ENCODE measurements at regions not wholly inside any gene's neighbourhood (a gene's known extent, or its start where the extent isn't known, plus 50 kb on each side); places are given as distances from the start of the nearest gene placed in this dataset.

DNA sequence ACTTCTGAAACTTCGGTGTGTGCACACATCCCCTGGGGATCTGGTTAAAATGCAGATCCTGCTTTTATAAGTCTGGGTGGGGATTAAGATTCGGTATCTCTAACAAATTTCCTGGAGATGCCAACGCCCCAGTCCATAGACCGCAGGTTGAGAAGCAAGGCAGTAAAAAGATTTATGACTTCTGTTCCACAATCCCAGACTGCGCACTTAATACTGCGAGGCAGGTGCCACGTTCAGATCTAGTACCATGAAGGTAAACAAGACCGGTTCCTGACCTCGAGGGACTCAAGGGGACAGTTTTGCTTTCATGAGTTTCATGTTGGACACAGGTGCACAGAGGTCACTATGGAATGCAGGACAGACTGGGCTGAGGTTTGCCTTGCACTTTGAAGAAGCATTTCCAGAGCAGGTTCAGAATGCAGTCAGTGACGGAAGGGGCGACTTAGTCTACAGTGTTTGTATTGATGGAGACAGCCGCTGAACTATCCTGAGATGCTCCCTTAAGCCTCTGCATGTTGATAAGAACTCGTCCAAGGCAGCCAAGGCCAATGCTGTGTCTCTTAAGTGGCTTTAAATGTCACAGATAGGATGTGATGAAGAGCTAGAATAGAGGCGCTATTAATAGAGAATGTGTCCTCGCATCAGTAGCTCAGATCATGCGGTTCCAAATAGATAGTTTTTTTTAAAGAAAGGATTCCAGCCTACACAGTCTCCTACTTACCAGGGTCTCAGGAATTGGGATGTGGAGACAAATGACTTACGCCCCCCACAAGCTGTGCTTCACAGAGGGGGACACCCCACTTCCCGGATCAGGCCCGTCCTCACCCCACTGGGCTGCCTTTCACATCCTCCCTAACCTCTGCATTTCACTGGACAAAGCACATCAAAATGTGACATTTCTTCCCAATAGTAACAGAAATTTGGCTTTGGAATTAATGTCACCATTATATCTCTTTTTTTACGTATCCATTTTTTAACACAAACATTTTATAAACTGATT, 97.1 kb upstream of the IRS2 start:
- no peaks in the 10 kb centered on the region for H3K36me3 Mint-ChIP-seq
- no peak overlapping the region for H3K4me3 Mint-ChIP-seq
- DNase-seq: no peak
- Histone ChIP-seq H3K4me1 (ENCODE audit: insufficient read depth, low read length) (no peaks in the 10 kb centered on the region), H3K9me3 (ENCODE audit: low read length) (no peaks in the 10 kb centered on the region), H3K27me3 (ENCODE audit: insufficient read depth, low read length, poor library complexity, severe bottlenecking) (no peaks in the 10 kb centered on the region), H3K4me3 (ENCODE audit: low read length) (no peak overlapping the region), H3K36me3 (ENCODE audit: insufficient read depth, low read length) (no peaks in the 10 kb centered on the region), H3K27ac (ENCODE audit: low read depth, low read length) (no peak overlapping the region)
- peaks cover 0 to 2% of the 10 kb centered on the region in 2 donors for H3K27me3 Mint-ChIP-seq
- H3K27ac Mint-ChIP-seq: no peak overlapping the region
- H3K4me1 Mint-ChIP-seq: no peaks in the 10 kb centered on the region
- ChIA-PET CTCF (no interaction called here), POLR2A (no interaction called here)
- H3K9me3 Mint-ChIP-seq: peaks cover 0 to 9% (median 3%) of the 10 kb centered on the region in 5 donors

DNA sequence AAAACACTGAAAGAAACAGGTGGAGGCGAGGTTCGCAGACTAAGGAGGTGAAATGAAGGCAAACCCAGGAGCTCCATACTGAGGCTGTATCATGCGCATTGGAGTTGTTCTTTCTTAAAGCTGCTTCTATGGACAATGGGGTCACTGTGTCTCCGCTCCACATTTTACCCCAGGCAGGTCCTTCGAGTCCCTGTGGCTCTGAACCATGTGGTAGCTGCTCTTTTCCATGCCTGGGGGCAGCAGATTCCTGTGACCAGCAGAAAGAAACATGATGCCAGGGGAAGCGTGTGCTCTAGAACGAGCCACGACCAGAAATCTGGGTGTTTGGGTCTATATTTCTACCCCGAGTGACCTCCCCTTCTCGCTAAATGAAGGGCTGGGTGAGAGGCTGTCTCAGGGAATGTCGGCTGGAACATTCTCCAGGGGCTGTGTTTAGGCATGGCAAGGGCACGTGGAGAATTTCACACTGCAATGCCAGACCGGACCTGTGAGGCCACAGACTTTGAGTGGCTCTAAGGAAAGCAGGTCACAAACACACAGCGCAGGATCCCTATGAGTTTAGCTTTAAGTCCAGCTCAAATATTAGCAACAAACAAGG, 95.7 kb upstream of the IRS2 start:
- ChIA-PET CTCF (no interaction called here), POLR2A (no interaction called here)
- Mint-ChIP-seq H3K27me3 (peaks cover 0 to 2% of the 10 kb centered on the region in 2 donors), H3K27ac (no peak overlapping the region), H3K36me3 (no peaks in the 10 kb centered on the region), H3K4me1 (no peaks in the 10 kb centered on the region), H3K9me3 (peaks cover 0 to 3% (median 0%) of the 10 kb centered on the region in 5 donors), H3K4me3 (no peak overlapping the region)
- no peaks in the 10 kb centered on the region for H3K36me3 ChIP-seq (ENCODE audit: insufficient read depth, low read length)
- no peaks in the 10 kb centered on the region for H3K27me3 ChIP-seq (ENCODE audit: insufficient read depth, low read length, poor library complexity, severe bottlenecking)
- DNase-seq: no peak
- no peaks in the 10 kb centered on the region for H3K4me1 ChIP-seq (ENCODE audit: insufficient read depth, low read length)
- no peaks in the 10 kb centered on the region for H3K9me3 ChIP-seq (ENCODE audit: low read length)
- H3K4me3 ChIP-seq (ENCODE audit: low read length): no peak overlapping the region
- no peak overlapping the region for H3K27ac ChIP-seq (ENCODE audit: low read depth, low read length)

DNA sequence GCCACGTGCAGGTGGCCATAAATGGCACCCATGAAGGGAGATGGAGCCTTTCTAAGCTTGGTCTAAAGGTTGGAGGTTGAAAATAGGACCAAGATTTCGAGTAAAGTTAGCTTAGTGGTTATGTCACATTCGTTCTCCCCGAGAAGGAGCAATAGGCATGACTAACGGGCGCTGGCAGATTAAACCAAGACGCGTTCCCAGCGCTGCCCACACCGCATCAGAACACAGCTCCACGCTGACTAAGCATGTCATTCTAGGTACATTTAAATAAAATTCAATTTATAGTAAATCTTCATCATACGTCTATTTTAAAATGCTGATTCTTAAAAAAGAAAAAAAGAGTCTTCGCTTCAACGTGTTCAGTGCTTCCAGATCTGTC, 95.0 kb upstream of the IRS2 start:
- no peak for DNase-seq
- ChIA-PET CTCF (no interaction called here), POLR2A (no interaction called here)
- H3K27me3 ChIP-seq (ENCODE audit: insufficient read depth, low read length, poor library complexity, severe bottlenecking): no peaks in the 10 kb centered on the region
- Mint-ChIP-seq H3K4me3 (no peak overlapping the region), H3K9me3 (peaks cover 0 to 3% (median 0%) of the 10 kb centered on the region in 5 donors), H3K27me3 (peaks cover 2% of the 10 kb centered on the region in 2 donors), H3K4me1 (no peaks in the 10 kb centered on the region), H3K27ac (no peak overlapping the region), H3K36me3 (no peaks in the 10 kb centered on the region)
- H3K4me1 ChIP-seq (ENCODE audit: insufficient read depth, low read length): no peaks in the 10 kb centered on the region
- H3K36me3 ChIP-seq (ENCODE audit: insufficient read depth, low read length): no peaks in the 10 kb centered on the region
- H3K27ac ChIP-seq (ENCODE audit: low read depth, low read length): no peak overlapping the region
- H3K9me3 ChIP-seq (ENCODE audit: low read length): no peaks in the 10 kb centered on the region
- no peak overlapping the region for H3K4me3 ChIP-seq (ENCODE audit: low read length)

DNA sequence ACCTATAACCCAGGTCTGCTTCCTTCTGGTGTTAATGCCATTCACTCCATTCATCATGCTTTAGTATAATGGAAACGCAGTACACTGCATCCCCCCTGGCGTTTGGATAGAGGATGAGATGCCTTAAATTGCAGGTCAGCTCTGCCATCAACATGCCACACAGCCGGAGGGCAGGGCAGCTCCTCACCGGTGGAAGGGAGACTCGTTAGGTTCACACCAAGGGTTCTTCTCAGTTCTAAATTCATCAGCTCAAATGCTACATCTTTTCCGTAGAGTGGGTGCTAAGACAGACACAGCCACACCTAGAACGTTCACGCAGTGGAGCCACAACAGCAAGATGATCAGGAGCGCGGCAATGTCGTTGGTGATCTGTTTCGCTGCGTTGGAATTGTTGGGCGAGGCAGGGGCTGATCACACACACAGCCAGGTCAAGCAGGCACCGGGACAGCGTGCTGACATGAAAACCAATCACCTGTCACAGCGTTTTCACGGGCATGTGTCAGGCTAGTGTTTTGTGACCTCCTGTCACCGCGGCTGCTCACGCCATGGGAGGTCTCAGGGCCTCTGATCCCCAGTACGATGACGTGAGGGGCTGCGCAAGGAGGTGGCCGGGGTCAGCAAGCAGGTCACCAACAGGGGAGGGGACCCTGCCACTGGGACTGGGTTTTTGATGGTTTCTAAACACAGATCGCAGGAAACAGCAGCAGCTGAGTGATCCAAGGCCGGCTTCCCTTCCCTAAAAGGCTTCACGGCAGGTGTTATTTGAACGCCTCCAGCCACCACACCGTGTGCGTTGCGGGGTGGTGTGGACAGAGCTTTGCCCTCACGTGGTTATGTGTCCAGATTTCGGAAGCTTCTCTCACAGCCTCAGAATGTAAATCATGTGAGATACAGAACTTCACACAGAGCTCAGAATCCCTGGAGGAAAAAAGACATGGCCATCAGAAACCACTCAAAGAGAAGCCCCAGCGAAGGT, 94.3 kb upstream of the IRS2 start:
- POLR2A ChIA-PET: no interaction called here
- Histone ChIP-seq H3K4me1 (ENCODE audit: insufficient read depth, low read length) (no peaks in the 10 kb centered on the region), H3K27ac (ENCODE audit: low read depth, low read length) (no peak overlapping the region), H3K4me3 (ENCODE audit: low read length) (no peak overlapping the region), H3K9me3 (ENCODE audit: low read length) (no peaks in the 10 kb centered on the region), H3K36me3 (ENCODE audit: insufficient read depth, low read length) (no peaks in the 10 kb centered on the region), H3K27me3 (ENCODE audit: insufficient read depth, low read length, poor library complexity, severe bottlenecking) (no peaks in the 10 kb centered on the region)
- Mint-ChIP-seq H3K27me3 (peaks cover 2 to 3% of the 10 kb centered on the region in 2 donors), H3K9me3 (peaks cover 0 to 3% (median 0%) of the 10 kb centered on the region in 5 donors), H3K4me3 (no peak overlapping the region), H3K27ac (no peak overlapping the region), H3K36me3 (no peaks in the 10 kb centered on the region), H3K4me1 (no peaks in the 10 kb centered on the region)
- DNase-seq: no peak
- CTCF ChIA-PET: no interaction called here

DNA sequence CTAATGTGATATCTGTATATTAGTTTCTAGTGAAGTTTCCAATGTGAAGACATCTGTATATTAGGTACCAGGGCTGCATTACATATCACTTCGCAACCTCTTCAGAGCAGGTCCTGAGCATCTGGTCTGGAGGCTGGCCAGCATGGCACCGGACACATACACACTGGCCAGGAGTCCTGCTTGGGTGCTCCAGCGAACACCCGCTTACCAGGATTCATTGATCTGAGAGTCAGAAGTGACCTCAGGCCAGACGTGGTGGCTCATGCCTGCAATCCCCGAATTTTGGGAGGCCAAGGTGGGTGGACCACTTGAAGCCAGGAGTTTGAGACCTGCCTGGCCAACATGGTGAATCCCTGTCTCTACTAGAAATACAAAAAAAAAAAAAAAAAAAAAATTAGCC, 93.0 kb upstream of the IRS2 start:
- POLR2A ChIA-PET: no interaction called here

DNA sequence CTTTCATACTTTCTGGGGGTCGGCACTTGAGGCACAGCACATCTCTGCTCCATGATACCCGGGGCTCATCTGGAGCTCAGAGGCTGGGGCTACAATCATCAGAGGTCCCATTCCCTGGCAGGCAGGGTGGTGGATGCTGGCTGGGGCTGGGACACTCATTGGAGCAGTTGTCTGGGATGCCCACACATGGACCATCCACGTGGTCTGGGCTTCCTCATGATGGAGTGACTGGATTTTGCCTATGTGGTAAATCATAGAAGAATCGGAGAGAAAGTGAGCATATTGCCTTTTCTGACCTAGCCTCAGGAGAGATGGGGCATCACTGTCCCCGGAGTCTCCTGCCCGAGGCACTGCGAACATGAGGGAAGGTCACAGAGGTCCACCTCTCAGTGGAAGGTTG, 91.4 kb upstream of the IRS2 start:
- Mint-ChIP-seq H3K4me3 (no peak overlapping the region), H3K27ac (no peak overlapping the region), H3K4me1 (no peaks in the 10 kb centered on the region), H3K9me3 (peaks cover 0 to 6% (median 0%) of the 10 kb centered on the region in 5 donors), H3K36me3 (no peaks in the 10 kb centered on the region), H3K27me3 (peaks cover 0 to 3% of the 10 kb centered on the region in 2 donors)
- ChIA-PET POLR2A (no interaction called here), CTCF (no interaction called here)
- Histone ChIP-seq H3K27me3 (ENCODE audit: insufficient read depth, low read length, poor library complexity, severe bottlenecking) (no peaks in the 10 kb centered on the region), H3K4me3 (ENCODE audit: low read length) (no peak overlapping the region), H3K9me3 (ENCODE audit: low read length) (no peaks in the 10 kb centered on the region), H3K36me3 (ENCODE audit: insufficient read depth, low read length) (no peaks in the 10 kb centered on the region), H3K4me1 (ENCODE audit: insufficient read depth, low read length) (no peaks in the 10 kb centered on the region), H3K27ac (ENCODE audit: low read depth, low read length) (no peak overlapping the region)
- no peak for DNase-seq

More for the DNA sequence above, 93.0 kb upstream of the IRS2 start:
- Mint-ChIP-seq H3K27me3 (peaks cover 2 to 3% of the 10 kb centered on the region in 2 donors), H3K4me1 (no peaks in the 10 kb centered on the region), H3K27ac (no peak overlapping the region), H3K36me3 (no peaks in the 10 kb centered on the region), H3K4me3 (no peak overlapping the region), H3K9me3 (peaks cover 0 to 3% (median 0%) of the 10 kb centered on the region in 5 donors)
- CTCF ChIA-PET: no interaction called here
- Histone ChIP-seq H3K4me1 (ENCODE audit: insufficient read depth, low read length) (no peaks in the 10 kb centered on the region), H3K27me3 (ENCODE audit: insufficient read depth, low read length, poor library complexity, severe bottlenecking) (no peaks in the 10 kb centered on the region), H3K4me3 (ENCODE audit: low read length) (no peak overlapping the region), H3K27ac (ENCODE audit: low read depth, low read length) (no peak overlapping the region), H3K9me3 (ENCODE audit: low read length) (no peaks in the 10 kb centered on the region), H3K36me3 (ENCODE audit: insufficient read depth, low read length) (no peaks in the 10 kb centered on the region)
- no peak for DNase-seq

DNA sequence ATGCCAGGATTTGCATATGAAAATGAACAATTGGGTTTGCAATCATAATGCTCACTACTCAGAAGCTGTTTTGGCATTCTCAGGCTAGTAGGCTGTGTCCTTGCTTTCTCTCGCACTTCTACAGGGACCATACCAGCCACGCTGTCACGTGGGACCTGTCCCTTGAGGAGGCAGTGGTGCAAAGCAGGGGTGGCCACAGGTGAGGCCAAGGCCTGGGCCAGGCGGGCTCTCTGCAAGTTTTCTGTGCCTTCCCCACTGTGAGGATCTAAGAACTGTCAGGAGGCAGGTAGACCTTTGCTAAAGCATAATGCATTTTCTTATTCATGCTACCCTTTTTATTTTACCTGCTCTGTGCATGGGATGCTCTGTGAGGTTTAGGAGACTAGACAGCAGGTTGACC, 89.4 kb upstream of the IRS2 start:
- ChIA-PET POLR2A (no interaction called here), CTCF (no interaction called here)
- H3K27me3 Mint-ChIP-seq: peaks cover 3% of the 10 kb centered on the region in 2 donors
- H3K36me3 Mint-ChIP-seq: no peaks in the 10 kb centered on the region
- Histone ChIP-seq H3K4me3 (ENCODE audit: low read length) (no peak overlapping the region), H3K36me3 (ENCODE audit: insufficient read depth, low read length) (no peaks in the 10 kb centered on the region), H3K4me1 (ENCODE audit: insufficient read depth, low read length) (no peaks in the 10 kb centered on the region), H3K27me3 (ENCODE audit: insufficient read depth, low read length, poor library complexity, severe bottlenecking) (no peaks in the 10 kb centered on the region), H3K27ac (ENCODE audit: low read depth, low read length) (no peak overlapping the region), H3K9me3 (ENCODE audit: low read length) (no peaks in the 10 kb centered on the region)
- H3K27ac Mint-ChIP-seq: no peak overlapping the region
- H3K4me1 Mint-ChIP-seq: no peaks in the 10 kb centered on the region
- no peak for DNase-seq
- no peak overlapping the region for H3K4me3 Mint-ChIP-seq
- H3K9me3 Mint-ChIP-seq: peaks cover 0 to 6% (median 0%) of the 10 kb centered on the region in 5 donors

All from CD8-positive, alpha-beta memory T cell (primary cell).